NCI-H526 treated with DMSO at 0.1 percent for 48 hours (cell line): ENCODE measurements at regions not wholly inside any gene's neighbourhood (a gene's known extent, or its start where the extent isn't known, plus 50 kb on each side); places are given as distances from the start of the nearest gene placed in this dataset.
"Not testable (repeated sequence)": the region's sequence is repeated elsewhere in the genome, so short reads cannot be mapped to it uniquely, and the experiment has no call there.

Experiments
- DNase-seq: peaks from one replicate; lab custom pipeline; 2025; lab: John Stamatoyannopoulos, UW

GRCh38 chr17:14547016-14547415, 246.1 kb downstream of the HS3ST3B1 start:
- DNase-seq = no peak

- DNase-seq = no peak
Observed at GRCh38 chr17:14545156-14545906, 244.4 kb downstream of the HS3ST3B1 start.

GRCh38 chr17:14541714-14542113, 240.8 kb downstream of the HS3ST3B1 start:
- no peak for DNase-seq

GRCh38 chr17:14539801-14540200, 238.9 kb downstream of the HS3ST3B1 start:
- no peak for DNase-seq

- DNase-seq = not testable (repeated sequence)
Observed at GRCh38 chr17:14532242-14532641, 231.4 kb downstream of the HS3ST3B1 start.

GRCh38 chr17:14525551-14526455, 224.9 kb downstream of the HS3ST3B1 start:
- DNase-seq = no peak

- no peak for DNase-seq
Observed at GRCh38 chr17:14522795-14523387, 222.0 kb downstream of the HS3ST3B1 start.

- DNase-seq = not testable (repeated sequence)
Observed at GRCh38 chr17:14518919-14519318, 218.0 kb downstream of the HS3ST3B1 start.

GRCh38 chr17:14514973-14515372, 214.1 kb downstream of the HS3ST3B1 start:
- no peak for DNase-seq

GRCh38 chr17:14513835-14514234, 213.0 kb downstream of the HS3ST3B1 start:
- DNase-seq = no peak

GRCh38 chr17:14510136-14510535, 209.3 kb downstream of the HS3ST3B1 start:
- no peak for DNase-seq

GRCh38 chr17:14508156-14508555, 207.3 kb downstream of the HS3ST3B1 start:
- no peak for DNase-seq

- no peak for DNase-seq
Observed at GRCh38 chr17:14506364-14506763, 205.5 kb downstream of the HS3ST3B1 start.

- no peak for DNase-seq
Observed at GRCh38 chr17:14505606-14506005, 204.7 kb downstream of the HS3ST3B1 start.

GRCh38 chr17:14499976-14500375, 199.1 kb downstream of the HS3ST3B1 start:
- DNase-seq = no peak

GRCh38 chr17:14498812-14499211, 197.9 kb downstream of the HS3ST3B1 start:
- DNase-seq = no peak

- no peak for DNase-seq
Observed at GRCh38 chr17:14494161-14494560, 193.3 kb downstream of the HS3ST3B1 start.

GRCh38 chr17:14489986-14490385, 189.1 kb downstream of the HS3ST3B1 start:
- DNase-seq = no peak

GRCh38 chr17:14488958-14489550, 188.2 kb downstream of the HS3ST3B1 start:
- no peak for DNase-seq

- DNase-seq = no peak
Observed at GRCh38 chr17:14487068-14487467, 186.2 kb downstream of the HS3ST3B1 start.

- no peak for DNase-seq
Observed at GRCh38 chr17:14482715-14483114, 181.8 kb downstream of the HS3ST3B1 start.

GRCh38 chr17:14481664-14482063, 180.8 kb downstream of the HS3ST3B1 start:
- DNase-seq = no peak
